Hematopoietic multipotent progenitor cell treated with erythropoietin and hydrocortisone succinate and interleukin-3 and kit ligand, for 4 days (in vitro differentiated cells): ENCODE measurements at regions not wholly inside any gene's neighbourhood (a gene's known extent, or its start where the extent isn't known, plus 50 kb on each side); places are given as distances from the start of the nearest gene placed in this dataset.
A peak's percentile ranks its signal among the peaks of the same experiment; 100 is the strongest.
"Not testable (repeated sequence)": the region's sequence is repeated elsewhere in the genome, so short reads cannot be mapped to it uniquely, and the experiment has no call there.

ENCODE experiments used
- DNase-seq: peaks from one replicate; pipeline ENCODE4 v3.0.0-alpha.2; 2015

GRCh38 chr4:112776535-112776934, 139.6 kb downstream of the LARP7 start:
- DNase-seq = no peak

DNA sequence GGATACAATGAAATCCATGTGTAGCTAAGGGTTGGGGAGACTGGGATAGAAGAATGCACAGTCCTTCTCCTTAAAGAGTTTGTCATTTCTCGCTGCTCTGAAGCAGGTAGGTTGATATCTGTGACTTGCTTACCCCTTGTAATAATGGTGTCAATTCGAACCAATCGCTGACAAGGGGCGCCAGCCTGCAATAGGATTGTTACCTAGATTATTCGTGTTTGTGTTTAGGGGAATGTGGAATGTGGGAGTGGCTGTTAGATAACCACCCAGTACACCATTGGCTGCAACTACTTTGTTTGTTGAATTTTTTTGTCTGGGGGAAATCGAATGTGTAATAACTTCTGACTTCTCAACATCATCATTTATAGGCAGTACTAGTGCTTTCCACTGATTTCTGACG, 141.6 kb downstream of the LARP7 start:
- DNase-seq = no peak

DNA sequence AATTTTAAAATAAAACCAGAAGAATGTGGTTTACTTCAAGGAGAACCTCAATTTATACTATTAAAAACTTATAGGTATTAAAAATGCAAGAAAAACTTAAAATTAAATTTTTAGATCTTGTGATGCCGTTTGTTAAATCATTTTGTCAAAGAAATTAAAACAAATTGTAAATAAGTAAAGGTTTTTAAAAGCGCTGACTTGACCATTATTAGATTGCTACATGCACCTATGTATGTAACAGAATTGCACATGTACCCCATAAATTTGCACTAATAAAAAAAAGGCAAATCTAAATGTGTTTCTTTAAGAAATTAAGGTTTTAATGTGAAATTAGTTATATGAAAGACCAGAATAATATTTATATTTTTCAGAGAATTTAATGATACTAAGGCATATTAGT, 156.1 kb downstream of the LARP7 start:
- no peak for DNase-seq

DNA sequence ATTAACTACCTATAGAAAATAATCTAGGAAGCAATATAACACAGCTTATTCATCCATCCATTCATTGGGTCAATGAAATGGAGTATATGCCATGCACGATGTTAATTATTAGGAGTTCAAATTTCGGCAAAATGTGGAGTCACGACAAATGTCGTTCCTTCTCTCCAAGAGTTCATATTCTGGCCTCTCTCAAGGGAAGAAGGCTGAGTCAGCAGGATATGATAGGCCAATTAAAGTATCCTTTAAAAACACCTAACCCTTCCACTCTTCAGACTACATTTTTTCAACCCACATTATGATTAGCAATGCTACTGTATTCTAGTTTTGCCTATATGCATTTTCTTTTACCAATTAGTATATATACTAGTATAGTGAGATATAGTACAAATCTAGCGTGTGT, 163.1 kb downstream of the LARP7 start:
- no peak for DNase-seq

- no peak for DNase-seq
Measured at GRCh38 chr4:112801341-112801740, 164.4 kb downstream of the LARP7 start.

- no peak for DNase-seq
Measured at GRCh38 chr4:112802780-112803179, 165.8 kb downstream of the LARP7 start.

- no peak for DNase-seq
Measured at GRCh38 chr4:112807083-112807482, 170.1 kb downstream of the LARP7 start.

GRCh38 chr4:112808001-112808400, 171.1 kb downstream of the LARP7 start:
- no peak for DNase-seq

- no peak for DNase-seq
Measured at GRCh38 chr4:112813790-112814189, 176.8 kb downstream of the LARP7 start.

GRCh38 chr4:112817933-112818593, 181.1 kb downstream of the LARP7 start:
- DNase-seq = peak; percentile 27

- DNase-seq = no peak
Measured at GRCh38 chr4:112818594-112818965, 181.6 kb downstream of the LARP7 start.

GRCh38 chr4:112819729-112820128, 182.8 kb downstream of the LARP7 start:
- no peak for DNase-seq

GRCh38 chr4:112823156-112823555, 186.2 kb downstream of the LARP7 start:
- DNase-seq = no peak

- no peak for DNase-seq
Measured at GRCh38 chr4:112823606-112824005, 186.7 kb downstream of the LARP7 start.

GRCh38 chr4:112830753-112831386, 193.9 kb downstream of the LARP7 start:
- DNase-seq = no peak

GRCh38 chr4:112832493-112832892, 195.6 kb downstream of the LARP7 start:
- DNase-seq = no peak

- no peak for DNase-seq
Measured at GRCh38 chr4:112836895-112837294, 200.0 kb downstream of the LARP7 start.

DNA sequence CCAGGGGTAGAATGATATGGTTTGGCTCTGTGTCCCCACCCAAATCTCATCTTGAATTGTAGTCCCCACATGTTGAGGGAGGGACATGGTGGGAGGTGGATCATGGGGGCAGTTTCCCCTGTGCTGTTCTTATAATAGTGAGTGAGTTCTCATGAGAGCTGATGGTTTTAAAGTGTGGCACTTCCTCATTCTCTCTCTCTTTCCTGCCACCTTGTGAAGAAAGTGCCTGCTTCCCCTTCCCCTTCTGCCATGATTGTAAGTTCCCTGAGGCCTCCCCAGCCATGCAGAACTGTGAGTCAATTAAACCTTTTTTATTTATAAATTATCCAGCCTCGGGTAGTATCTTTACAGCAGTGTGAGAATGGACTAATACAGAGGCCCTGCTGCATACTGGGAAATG, 201.1 kb downstream of the LARP7 start:
- DNase-seq = not testable (repeated sequence)

DNA sequence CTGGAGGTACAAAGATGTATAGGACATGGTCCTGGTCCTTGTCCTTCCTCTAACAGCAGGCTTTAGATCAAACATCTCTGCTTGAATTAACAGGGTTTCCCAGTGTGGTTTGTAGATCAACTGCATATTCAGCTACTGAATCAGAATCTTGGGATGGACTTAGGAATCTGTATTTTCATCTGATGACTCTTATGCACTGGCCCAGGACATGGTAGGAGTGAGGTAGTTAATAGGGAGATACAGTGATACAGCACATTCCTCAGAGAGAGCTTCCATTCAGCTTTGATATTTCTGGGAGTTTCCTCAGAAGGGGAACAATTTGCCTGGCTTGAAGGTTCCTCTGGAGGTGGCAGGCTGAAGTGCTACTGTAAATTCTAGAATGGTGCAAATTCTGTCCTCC, 203.1 kb downstream of the LARP7 start:
- DNase-seq = no peak

DNA sequence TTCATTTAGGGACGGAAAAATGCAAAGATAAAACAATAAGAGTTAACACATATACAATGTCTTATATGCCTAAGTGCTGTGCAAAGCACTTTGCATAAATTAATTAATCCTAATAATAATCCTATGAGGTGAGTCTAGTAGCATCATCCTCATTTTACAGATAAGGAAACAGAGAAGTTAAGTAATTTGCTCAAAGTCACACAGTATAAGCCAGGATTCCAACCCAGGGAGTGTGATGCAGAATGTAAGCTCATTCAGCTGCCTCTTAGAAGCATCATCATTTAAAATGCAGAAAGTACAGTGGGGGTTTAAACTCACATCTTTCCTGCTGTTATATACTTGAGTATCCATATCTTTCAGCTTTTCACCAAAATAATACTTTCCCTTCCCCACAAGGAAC, 203.7 kb downstream of the LARP7 start:
- DNase-seq = no peak

DNA sequence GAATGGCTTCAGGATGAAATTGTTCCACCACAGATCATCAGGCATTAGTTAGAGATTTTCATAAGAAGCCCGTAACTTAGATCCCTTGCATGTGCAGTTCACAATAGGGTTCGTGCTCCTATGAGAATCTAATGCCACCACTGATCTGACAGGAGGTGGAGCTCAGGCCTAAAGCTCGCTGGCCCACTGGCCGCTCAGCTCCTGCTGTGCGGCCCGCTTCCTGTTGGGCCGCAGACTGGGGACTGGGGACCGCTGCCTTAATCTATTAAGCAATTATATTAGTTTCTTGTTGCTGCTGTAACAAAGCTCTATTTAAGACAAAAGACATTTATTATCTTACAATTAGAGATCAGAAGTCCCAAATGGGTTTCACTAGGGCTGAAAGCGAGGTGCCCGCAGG, 205.6 kb downstream of the LARP7 start:
- DNase-seq = no peak

DNA sequence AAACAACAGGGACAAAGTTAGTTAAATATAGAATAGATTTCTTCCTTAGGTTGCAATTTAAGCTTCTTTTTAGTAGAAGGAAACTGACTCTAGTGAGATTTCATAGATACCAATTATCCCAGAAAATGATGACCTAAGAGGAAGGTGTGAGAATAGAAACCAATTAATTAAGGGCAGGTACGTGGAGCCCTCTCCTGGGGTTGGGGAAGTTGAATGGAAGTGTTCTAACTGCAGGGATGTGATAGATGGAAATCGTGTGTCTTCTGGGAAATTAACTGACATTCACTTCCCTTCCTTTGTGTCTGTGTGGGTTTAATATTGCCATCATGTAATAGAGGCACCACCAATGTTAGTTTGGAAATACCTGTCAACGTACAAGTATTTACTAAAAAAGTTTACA, 204.1 kb upstream of the ANK2 start:
- no peak for DNase-seq

DNA sequence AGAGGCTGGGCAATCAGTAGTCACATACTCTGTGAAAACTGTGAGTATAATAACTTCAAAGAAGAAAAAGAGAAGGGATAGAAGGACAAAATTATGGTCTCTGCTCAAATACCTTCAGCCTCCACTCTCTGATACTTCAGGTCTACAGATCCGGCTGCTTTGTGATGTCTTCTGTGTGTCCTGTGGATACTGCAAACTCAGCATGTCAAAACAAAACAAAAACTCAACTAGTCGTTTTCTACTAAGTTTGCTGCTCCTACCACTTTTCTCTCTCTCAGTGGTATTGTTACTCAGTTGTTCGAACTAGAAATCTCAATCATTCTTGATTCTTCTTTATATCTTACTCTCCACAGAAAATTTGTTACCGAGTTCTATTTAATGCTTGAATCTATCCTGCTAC, 202.4 kb upstream of the ANK2 start:
- no peak for DNase-seq

DNA sequence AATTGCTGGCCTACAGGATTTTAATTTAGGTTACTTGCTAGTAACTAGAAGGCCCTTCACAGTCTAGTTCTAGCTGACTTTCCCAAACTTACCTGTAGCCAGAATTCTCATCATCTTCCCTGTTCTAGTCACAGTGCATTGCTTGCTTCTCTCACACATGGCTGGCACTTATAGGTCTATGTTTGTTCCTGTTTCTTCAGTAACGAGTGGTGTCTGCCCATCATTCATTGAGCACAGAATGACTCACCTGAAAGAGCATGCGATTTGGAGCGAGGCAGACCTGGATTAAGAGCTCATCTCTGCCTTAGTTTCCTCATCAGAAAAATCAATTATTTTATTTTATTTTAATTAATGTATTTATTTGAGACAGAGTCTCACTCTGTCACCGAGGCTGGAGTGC, 201.7 kb upstream of the ANK2 start:
- no peak for DNase-seq

- DNase-seq = no peak
Measured at GRCh38 chr4:112848911-112849310, 200.5 kb upstream of the ANK2 start.
